Left lung (tissue), 4 donors: ENCODE measurements at regions not wholly inside any gene's neighbourhood (a gene's known extent, or its start where the extent isn't known, plus 50 kb on each side); places are given as distances from the start of the nearest gene placed in this dataset.

Experiments
- ATAC-seq: fragments of 200-7000 bp; cut with Tn5 transposase; one replicate; pipeline ENCODE4 v1.9.1; 2020; ENCODE audit warnings: moderate library complexity
- DNase-seq, 4 donors: peaks; one replicate each; pipeline ENCODE4 v3.0.0-alpha.2; 2013 to 2020
- H3K27ac ChIP-seq, 2 donors: fragments of 200-600 bp; sonication (generic) in 1 of 2; one replicate each; pipeline versions ENCODE4 v1.5.0 to v1.8.0; 2020 to 2021
- H3K27me3 ChIP-seq, 2 donors: fragments of 200-600 bp; sonication (generic) in 1 of 2; one replicate each; pipeline versions ENCODE4 v1.5.0 to v1.8.0; 2020 to 2021
- H3K36me3 ChIP-seq, 2 donors: fragments of 200-600 bp; sonication (generic) in 1 of 2; one replicate each; pipeline versions ENCODE4 v1.5.0 to v1.8.0; 2020 to 2021
- H3K4me1 ChIP-seq, 2 donors: fragments of 200-600 bp; one replicate each; pipeline ENCODE4 v1.8.0; 2021
- H3K4me3 ChIP-seq, 2 donors: fragments of 200-600 bp; sonication (generic) in 1 of 2; one replicate each; pipeline versions ENCODE4 v1.5.0 to v1.8.0; 2020 to 2021; ENCODE audit warnings: mild to moderate bottlenecking in 1 of 2
- H3K9me3 ChIP-seq, 2 donors: fragments of 200-600 bp; sonication (generic) in 1 of 2; one replicate each; pipeline versions ENCODE4 v1.5.0 to v1.8.0; 2020 to 2021
- CTCF ChIP-seq, 2 donors: fragments of 200-600 bp; sonication (generic) in 1 of 2; IDR thresholded peaks; one replicate each; pipeline versions ENCODE4 v1.5.0 to v1.8.0; 2021; ENCODE audit warnings: antibody characterized with exemption in 2 of 2
- intact Hi-C, 2 donors: fragments of 100-400 bp; cut with DNase I; formaldehyde crosslinking; loops; one replicate each; pipeline versions ENCODE4 v1.11.2 to v1.14.2; 2022
- donor health status: DM: no; HTN: yes; CAD: no.
- donor health status: DM: no; HTN: no; CAD: no.

- TF ChIP-seq CTCF (IDR thresholded peaks at IDR 0.05): no peak
- ATAC-seq (no peak), DNase-seq (no peak)
- H3K36me3 ChIP-seq: no peaks in the 10 kb centered on the region
- no peak overlapping the region for H3K27ac ChIP-seq
- H3K4me3 ChIP-seq: no peak overlapping the region
- intact Hi-C loops: no loop called here
- H3K27me3 ChIP-seq: no peaks in the 10 kb centered on the region
- no peaks in the 10 kb centered on the region for H3K9me3 ChIP-seq
- H3K4me1 ChIP-seq: no peaks in the 10 kb centered on the region
Observed at GRCh38 chr11:81267246-81267645, 1466.4 kb downstream of the FAM181B start.

GRCh38 chr11:81259471-81259870, 1474.2 kb downstream of the FAM181B start:
- no peak for ATAC-seq

GRCh38 chr11:81255895-81256294, 1477.8 kb downstream of the FAM181B start:
- ATAC-seq: no peak
- Histone ChIP-seq H3K9me3 (no peaks in the 10 kb centered on the region), H3K4me3 (no peak overlapping the region), H3K36me3 (no peaks in the 10 kb centered on the region), H3K4me1 (peaks cover 0 to 6% of the 10 kb centered on the region in 2 donors), H3K27ac (no peak overlapping the region), H3K27me3 (no peaks in the 10 kb centered on the region)
- intact Hi-C loops: no loop called here
- TF ChIP-seq CTCF (IDR thresholded peaks at IDR 0.05): no peak
- DNase-seq: no peak

More at GRCh38 chr11:81259471-81259870, 1474.2 kb downstream of the FAM181B start:
- DNase-seq: no peak
- Histone ChIP-seq H3K4me1 (no peaks in the 10 kb centered on the region), H3K4me3 (no peak overlapping the region), H3K36me3 (no peaks in the 10 kb centered on the region), H3K9me3 (no peaks in the 10 kb centered on the region), H3K27me3 (no peaks in the 10 kb centered on the region), H3K27ac (no peak overlapping the region)
- no peak for TF ChIP-seq CTCF (IDR thresholded peaks at IDR 0.05)
- intact Hi-C loops: no loop called here

GRCh38 chr11:81253244-81253643, 1480.4 kb downstream of the FAM181B start:
- DNase-seq (peak in 1 of 4 donors; percentile 7), ATAC-seq (no peak)

GRCh38 chr11:81246941-81247340, 1486.7 kb downstream of the FAM181B start:
- Histone ChIP-seq H3K4me3 (no peak overlapping the region), H3K9me3 (no peaks in the 10 kb centered on the region), H3K27ac (no peak overlapping the region), H3K27me3 (no peaks in the 10 kb centered on the region), H3K36me3 (no peaks in the 10 kb centered on the region), H3K4me1 (no peaks in the 10 kb centered on the region)
- intact Hi-C loops: no loop called here
- DNase-seq (no peak), ATAC-seq (no peak)
- no peak for TF ChIP-seq CTCF (IDR thresholded peaks at IDR 0.05)

More at GRCh38 chr11:81253244-81253643, 1480.4 kb downstream of the FAM181B start:
- H3K27ac ChIP-seq: no peak overlapping the region
- no peaks in the 10 kb centered on the region for H3K9me3 ChIP-seq
- no peak for TF ChIP-seq CTCF (IDR thresholded peaks at IDR 0.05)
- H3K4me1 ChIP-seq: peaks cover 0 to 6% of the 10 kb centered on the region in 2 donors
- no peaks in the 10 kb centered on the region for H3K27me3 ChIP-seq
- H3K36me3 ChIP-seq: no peaks in the 10 kb centered on the region
- intact Hi-C loops: no loop called here
- H3K4me3 ChIP-seq: no peak overlapping the region
